IPS-18c (cell line): ENCODE measurements at regions not wholly inside any gene's neighbourhood (a gene's known extent, or its start where the extent isn't known, plus 50 kb on each side); places are given as distances from the start of the nearest gene placed in this dataset.

Experiments
- H3K4me3 ChIP-seq: 2 replicates; pipeline ENCODE4 v1.7.0; 2013; ENCODE audit warnings: low read depth, mild to moderate bottlenecking, low read length, moderate library complexity; ENCODE audit not compliant: insufficient read depth
- H3K9me3 ChIP-seq: one replicate; pipeline ENCODE4 v1.6.1; 2013; ENCODE audit warnings: mild to moderate bottlenecking, low read length, moderate library complexity; ENCODE audit not compliant: control insufficient read depth, insufficient read depth

DNA sequence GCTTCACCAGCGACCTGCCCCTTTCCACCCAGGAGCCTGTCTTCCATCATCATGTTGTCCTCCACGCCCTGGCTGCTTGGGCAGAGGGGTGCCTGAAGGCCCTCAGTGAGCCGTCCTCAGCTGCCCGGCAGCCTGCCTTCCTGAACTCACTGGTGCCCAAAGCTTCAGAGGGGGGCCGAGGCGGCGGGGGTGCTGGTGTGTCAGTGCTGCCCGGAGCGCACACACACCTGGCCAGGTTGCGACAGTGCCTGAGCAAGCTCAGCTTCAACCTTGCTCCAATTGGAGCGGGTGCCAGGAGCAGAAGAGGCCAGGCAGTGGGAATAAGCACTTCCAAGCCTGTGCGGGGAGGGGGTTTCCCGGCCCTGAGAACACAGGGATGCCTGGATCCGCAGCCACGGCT lies 566.3 kb downstream of the INHBA start:
- Histone ChIP-seq H3K4me3 (no peak overlapping the region), H3K9me3 (no peaks in the 10 kb centered on the region)

DNA sequence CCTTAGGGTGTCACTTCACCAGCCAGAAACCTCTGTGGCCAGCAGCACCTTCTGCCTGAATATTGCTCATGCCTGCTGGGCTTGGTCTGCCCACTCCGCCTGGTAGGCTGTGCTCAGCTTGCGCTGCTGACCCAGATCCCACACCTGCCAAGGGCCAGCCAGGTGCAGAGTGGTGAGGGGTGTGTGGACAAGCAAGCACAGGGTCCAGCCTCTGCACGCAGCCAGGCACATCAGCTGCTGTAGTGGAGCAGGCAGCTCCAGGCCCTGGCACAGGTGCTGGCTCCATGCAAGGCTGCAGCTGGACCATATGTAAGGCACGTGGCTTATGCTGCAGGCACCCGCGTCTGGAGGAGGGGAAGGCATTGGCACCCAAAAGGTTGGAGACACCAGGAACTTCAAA lies 567.4 kb downstream of the INHBA start:
- H3K4me3 ChIP-seq = no peak overlapping the region
- no peaks in the 10 kb centered on the region for H3K9me3 ChIP-seq

DNA sequence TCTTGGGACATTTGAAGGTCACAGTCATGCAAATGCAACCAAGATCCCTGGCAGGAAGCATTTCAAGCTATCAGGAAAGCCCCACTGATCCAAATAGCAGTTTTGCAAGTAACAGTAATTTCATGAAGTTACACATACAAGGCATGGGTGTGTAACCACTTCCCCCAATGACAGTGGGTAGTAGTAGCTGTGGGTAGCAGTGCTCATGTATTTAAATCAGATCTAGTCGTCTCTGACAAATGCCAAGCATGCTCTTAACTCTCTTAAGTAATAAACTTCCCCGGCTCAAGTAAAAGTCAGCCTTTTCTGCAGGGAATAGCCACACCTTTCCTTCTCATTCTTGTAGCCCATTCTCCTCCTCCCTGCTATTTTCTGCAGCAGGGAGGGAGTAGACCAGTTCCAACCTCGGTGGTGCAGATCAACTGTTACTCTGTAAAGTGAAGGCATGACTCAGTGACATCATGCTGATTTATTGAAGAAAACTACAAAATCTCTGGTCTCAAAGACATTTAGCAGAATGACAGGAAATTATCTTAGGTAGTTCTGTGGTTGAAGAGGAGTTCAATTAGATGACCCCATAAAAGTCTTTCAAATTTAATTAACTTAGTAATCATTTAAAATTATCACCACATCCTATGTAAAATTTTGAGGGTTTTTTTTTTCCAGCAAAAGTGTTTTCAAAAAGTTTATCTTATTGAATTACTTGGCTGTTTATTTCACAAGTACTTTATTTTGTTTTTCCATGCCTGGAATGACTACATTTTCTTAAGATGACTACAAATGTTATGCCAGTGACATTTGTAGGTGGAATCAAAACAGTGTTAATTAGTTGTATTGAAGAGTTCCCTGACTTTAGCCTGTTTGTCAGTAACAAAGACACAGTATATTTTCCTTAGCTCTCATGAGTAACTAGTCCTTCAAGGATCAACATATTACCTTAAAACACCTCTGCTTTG lies 568.3 kb downstream of the INHBA start:
- Histone ChIP-seq H3K9me3 (no peaks in the 10 kb centered on the region), H3K4me3 (no peak overlapping the region)

DNA sequence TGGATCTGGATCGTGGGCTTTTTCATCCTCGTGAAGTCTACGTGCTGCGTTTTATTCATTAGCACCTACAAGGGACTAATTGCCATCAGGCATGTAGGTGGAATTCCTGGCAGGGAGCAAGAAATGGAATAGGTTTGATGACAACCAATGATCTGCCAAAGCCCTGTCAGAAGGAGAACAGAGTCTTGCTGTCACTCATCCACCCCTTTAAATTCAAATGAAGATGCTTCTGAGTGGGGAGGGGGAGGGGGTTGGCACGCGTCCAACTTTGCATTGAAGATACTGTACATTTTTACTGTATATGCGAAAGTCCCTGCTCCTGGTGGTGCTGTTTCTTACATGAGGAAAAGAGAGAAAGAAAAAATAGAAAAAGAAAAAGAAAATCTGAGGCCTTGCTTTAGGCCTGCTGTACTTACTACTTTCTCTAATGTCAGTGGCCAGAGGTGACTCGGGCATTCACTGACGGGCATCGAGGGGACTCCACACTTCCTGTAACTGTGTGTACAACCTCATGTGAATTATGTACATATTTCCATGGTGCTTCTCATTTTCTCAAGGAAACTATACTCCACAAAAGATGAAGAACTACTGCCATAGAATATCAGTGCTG lies 569.1 kb downstream of the INHBA start:
- no peak overlapping the region for H3K4me3 ChIP-seq

DNA sequence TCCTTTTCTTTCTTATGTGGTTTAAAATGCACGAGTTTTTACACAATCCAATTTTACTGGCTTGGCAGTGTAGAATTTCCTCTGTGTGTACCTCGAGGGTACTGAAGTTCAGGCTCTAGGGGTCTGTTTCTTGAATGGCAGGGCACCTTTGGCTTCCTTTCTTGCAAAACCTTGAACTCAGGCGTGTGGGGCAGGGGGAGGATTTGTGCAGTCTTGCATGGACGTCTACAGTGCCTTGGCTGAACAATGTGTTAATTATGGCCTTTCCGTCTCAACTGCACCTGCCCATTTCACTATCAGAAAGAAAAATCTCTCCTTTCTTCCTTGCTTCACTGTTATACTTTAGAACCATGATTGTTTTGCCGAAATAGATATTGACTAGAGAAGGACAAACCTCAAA lies 570.9 kb downstream of the INHBA start:
- Histone ChIP-seq H3K9me3 (no peaks in the 10 kb centered on the region), H3K4me3 (no peak overlapping the region)

More for the DNA sequence above, 569.1 kb downstream of the INHBA start:
- H3K9me3 ChIP-seq = no peaks in the 10 kb centered on the region

DNA sequence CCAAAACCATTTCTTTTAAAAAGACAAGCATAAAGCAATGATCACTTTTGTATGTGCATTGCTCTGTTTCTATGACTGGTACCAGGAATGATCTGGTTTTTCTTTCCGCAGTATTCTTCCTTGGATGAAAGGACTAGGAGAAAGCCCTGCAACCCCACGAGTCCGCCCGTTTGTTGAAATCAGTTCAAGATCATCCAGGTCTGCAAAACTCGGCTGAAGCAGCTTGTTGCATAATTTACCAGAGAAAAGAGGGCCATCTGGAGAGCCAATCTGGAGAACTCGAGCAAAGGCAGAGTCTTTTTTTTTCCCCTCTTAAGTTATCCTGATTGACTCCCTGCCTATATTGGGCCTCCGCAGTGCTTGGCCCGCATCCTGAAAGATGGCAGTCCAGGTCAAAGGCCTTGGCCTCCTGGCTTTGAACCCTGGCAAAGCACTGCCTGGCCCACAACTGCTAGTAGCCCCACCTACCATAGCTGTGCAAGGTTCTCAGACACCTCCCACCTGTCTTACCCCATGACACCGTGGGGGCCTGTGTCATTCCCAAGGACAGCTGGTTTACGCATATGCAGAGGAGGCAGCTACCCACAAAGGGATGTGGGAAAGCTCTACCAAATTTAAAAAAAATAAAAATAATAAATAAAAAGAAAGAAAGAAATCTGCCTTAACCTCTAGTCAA lies 572.2 kb downstream of the INHBA start:
- no peak overlapping the region for H3K4me3 ChIP-seq

DNA sequence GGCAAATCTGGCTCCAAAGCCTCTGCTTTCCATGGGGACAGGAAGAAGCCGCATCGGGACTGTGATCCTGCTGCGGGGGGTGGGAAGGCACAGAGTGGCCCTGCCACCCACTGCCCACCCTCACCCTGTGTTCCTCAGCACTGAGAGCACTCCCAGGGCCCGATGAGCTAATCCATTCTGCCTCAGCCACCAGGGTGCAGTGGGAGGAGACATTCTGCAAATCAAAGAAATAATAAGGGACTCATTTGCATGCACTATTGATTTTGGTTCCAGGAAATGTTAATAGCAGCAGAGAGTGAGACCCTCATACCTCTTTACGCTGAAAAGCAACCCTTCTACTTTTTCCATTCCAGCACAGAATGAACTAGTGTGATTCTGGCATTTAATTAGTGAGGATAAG lies 572.8 kb downstream of the INHBA start:
- Histone ChIP-seq H3K4me3 (no peak overlapping the region), H3K9me3 (no peaks in the 10 kb centered on the region)

More for the DNA sequence above, 572.2 kb downstream of the INHBA start:
- no peaks in the 10 kb centered on the region for H3K9me3 ChIP-seq

DNA sequence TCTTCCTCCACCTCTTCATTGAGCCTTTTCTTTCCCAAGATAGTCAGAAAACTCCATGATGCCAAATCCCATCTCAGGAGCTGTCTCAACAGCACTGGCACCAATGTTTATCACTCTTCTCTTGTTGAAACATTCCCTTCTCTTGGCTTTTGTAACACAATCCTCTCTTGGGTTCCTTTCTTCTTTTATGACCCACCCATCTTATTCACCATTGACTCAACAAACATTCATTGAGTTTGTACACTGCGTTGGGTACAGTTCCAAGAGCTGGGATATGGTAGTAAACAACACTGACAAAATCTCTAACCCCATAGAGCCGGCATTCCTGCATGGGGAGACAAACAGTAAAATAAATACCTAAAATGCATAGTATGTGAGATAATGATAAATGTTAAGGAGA lies 577.5 kb downstream of the INHBA start:
- H3K4me3 ChIP-seq = no peak overlapping the region
- no peaks in the 10 kb centered on the region for H3K9me3 ChIP-seq

DNA sequence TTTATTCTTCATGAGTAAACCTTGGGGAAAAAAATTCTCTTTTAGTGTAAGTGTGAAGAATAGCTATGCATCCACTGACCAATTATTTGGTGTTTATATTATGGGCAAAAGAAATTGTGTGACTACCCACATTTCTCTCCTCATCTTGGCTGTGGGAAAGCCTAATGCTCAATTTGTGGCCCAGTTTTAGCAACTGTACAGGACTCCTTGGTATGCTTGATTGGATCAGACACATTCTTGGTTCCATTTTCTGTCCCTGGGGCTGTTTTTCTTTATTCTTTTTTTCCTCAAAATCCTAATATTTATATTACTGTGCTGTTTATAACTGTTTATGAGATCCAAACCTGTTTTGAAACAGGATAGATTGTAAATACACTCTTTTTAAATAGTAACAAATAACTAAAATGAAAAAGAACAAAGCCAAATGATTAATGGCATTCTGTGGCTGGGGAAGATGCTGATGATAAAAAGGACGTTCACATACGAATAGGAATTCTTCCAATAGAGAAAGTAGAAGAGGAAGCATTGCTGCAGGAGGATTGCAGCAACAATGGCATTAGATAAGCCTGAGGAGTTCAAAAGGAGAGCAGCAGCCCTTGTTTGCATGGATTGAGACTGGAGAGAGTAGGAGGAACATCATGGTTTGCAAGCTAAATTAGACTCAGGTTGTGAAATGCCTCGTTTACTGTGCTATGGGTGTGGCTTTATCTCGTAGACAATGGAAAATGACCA lies 580.5 kb downstream of the INHBA start:
- Histone ChIP-seq H3K4me3 (no peak overlapping the region), H3K9me3 (no peaks in the 10 kb centered on the region)

DNA sequence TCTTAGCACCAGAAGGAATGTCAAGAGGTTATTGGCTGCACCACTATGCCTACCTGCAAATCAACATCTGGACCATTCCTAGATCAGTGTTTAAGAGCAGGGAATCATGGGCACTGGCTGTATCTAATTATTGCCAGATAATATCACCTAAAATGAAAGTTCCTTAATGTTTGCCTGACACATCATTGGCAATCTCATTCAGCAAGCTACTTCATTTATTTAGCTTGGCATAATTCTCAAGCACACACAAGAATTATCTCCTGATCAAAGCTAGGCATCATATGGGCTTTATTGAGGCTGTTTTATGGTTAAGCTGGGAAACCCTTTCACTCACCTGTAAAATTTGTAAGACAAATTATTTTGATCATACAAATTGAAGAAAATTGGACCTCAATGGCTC lies 581.7 kb downstream of the INHBA start:
- H3K9me3 ChIP-seq = no peaks in the 10 kb centered on the region

DNA sequence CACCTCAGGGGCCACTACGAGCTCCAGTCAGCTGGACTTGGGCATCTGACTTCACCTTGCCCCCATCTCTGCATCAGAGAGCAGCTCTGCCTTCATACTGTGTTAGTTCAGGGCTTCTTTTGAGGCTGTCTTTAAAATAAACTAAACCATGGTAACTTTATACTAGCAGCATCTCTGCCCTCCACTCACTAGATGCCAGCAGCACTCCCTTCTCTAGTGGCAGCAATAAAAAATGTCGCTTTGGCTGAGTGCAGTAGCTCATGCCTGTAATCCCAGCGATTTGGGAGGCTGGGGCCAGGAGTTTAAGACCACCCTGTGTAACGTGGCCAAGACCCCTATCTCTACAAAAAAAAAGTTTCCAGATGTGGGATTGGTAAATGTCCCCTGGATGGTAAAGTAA lies 584.4 kb downstream of the INHBA start:
- Histone ChIP-seq H3K9me3 (no peaks in the 10 kb centered on the region), H3K4me3 (no peak overlapping the region)

More for the DNA sequence above, 581.7 kb downstream of the INHBA start:
- H3K4me3 ChIP-seq = no peak overlapping the region

DNA sequence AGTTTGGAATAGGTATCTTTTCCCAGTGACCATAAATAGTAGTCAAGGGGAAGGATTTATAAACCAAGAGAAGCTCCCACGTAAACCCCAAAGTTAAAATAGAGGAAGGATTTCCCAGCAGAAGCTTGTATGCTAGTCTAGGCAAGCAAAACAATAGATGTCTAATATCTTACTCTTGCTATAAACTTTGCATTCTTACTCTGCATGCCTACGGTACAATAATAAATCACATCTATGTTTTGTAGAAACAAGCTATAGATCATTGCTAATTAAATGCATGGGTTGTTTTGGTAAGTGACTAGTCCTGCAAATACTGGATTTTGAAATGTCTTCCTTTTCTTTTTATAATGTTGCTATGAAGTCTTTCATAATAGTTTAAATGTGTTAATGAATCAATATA lies 585.5 kb downstream of the INHBA start:
- Histone ChIP-seq H3K4me3 (no peak overlapping the region), H3K9me3 (no peaks in the 10 kb centered on the region)

DNA sequence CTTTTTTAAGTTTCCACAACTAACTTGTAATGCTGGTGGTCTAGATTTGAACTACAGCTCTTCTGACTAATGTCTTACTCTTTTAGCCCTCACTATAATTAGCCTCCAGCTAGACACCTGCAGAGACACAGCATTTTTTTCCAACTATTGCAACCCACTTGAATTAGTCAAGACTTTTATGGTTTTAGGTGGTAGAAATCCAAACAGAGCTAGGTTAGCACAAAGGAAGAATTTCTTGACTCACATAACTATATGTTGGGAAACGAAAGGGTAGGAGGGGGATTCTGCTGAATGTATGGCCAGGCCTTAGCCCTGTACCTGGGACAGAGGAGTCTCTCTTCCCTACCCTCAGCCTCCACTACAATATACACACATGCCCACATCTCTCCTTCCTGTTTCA lies 586.1 kb downstream of the INHBA start:
- Histone ChIP-seq H3K9me3 (no peaks in the 10 kb centered on the region), H3K4me3 (no peak overlapping the region)

DNA sequence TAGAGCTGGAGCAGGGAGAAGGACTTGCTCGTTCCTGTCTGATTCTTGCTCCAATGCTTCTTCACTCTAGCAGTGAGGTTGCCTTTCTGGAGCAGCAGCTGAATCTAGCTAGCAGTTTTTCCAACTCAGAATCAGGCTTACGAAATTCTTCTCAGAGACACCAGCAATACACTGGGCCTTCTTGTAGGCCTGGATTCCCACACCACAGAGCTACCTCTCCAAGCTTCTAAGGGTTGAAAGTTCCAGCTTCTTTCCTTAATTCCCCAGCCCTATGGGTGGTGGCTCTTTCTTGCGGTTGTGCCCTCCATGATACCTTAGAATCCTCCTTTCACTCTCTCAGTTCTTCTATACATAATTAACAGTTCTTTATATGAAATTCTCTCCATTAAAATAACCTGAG lies 586.6 kb downstream of the INHBA start:
- no peak overlapping the region for H3K4me3 ChIP-seq
- no peaks in the 10 kb centered on the region for H3K9me3 ChIP-seq

DNA sequence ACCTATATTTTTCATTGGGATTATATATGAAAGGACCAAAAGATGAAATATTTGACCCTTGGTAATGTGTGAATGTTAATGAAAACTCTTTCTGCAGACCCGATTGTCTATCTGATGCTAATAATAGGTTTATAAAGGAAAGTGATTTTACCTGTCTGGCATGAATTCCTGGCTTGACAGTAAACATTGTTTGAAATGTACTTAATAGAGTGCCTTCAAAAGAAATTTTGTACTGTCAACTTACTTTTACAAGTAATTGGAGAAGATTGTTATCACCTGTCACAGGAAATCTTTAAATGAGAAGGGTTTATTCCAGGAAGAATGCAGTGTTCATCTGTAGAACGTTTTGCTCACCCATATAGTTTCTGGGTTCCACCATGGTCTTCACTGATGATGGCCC lies 588.2 kb downstream of the INHBA start:
- Histone ChIP-seq H3K9me3 (no peaks in the 10 kb centered on the region), H3K4me3 (no peak overlapping the region)

DNA sequence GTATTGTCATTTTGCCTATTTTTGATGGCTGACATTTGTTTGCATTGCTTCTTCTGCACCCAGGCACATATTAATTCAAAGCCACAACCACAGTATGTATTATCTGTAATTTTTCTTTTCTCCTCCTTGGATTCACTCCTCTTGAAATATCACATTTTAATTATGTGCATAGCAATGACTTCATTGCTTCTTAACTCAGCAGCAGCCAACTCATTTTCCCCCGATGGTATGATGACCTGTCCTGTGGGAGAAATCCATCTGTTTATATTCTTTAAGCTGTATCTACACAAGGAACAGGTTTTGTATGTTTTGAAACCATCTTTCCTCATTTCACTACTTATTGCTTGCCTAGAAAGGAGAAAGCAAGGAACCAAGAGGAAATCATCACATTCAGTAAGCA lies 588.8 kb downstream of the INHBA start:
- Histone ChIP-seq H3K9me3 (no peaks in the 10 kb centered on the region), H3K4me3 (no peak overlapping the region)

DNA sequence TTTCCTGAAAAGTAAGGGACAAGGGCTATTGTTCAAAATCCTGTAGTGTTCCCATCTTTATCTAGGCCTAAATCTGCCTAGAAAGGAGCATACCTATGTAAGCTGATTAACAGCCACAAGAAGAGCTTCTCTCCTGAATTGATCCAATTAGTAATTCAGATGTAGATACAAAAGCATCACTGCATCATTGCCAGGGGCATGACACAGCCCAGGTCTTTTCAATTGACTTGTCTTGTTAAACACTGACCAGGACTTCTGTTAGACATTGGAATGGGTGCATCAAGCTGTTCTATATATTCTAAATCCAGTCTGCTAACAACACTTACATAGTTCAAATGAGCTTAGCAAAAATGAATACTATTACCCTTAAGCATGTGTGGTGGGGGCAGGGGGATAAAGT lies 589.2 kb downstream of the INHBA start:
- Histone ChIP-seq H3K9me3 (no peaks in the 10 kb centered on the region), H3K4me3 (no peak overlapping the region)
